ENCODE measurements at regions not wholly inside any gene's neighbourhood (a gene's known extent, or its start where the extent isn't known, plus 50 kb on each side); places are given as distances from the start of the nearest gene placed in this dataset.

DNA sequence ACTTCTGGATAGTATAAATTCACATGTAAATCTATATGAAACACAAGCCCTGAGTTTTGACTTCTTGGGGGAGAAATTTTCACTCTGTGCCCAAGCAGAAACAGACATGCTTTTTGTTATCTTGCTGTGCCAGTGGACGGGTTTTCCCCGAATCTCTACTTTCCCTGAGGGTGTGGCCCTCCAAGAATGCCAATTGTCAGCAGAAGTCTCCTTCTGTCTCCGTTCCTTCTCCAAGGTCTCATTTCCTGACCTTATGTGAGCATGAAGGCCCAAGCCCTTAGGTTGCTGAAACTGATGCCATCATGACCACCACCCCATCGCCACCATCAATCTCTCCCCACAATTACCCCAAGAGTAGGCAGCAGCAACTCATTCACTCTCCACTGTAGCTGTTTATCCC is 253.8 kb downstream of the XXYLT1 start:
- Histone ChIP-seq H3K18ac (ENCODE audit: insufficient read length, low read depth, low read length) (no peak overlapping the region), H3K79me2 (ENCODE audit: insufficient read depth, low read length) (no peaks in the 10 kb centered on the region), H3K56ac (ENCODE audit: insufficient read length, low read depth, low read length) (no peak overlapping the region), H3K4ac (ENCODE audit: low read depth, low read length) (no peak overlapping the region), H2BK5ac (ENCODE audit: insufficient read length, low read length) (no peak overlapping the region), H3K23me2 (ENCODE audit: insufficient read length, low read depth, low read length, poor library complexity, severe bottlenecking) (no peaks in the 10 kb centered on the region), H2BK12ac (ENCODE audit: insufficient read length, low read depth, low read length) (no peak overlapping the region), H2AK5ac (ENCODE audit: insufficient read length, low read length) (no peak overlapping the region), H4K91ac (ENCODE audit: insufficient read length, low read depth, low read length) (no peak overlapping the region), H3K9ac (ENCODE audit: extremely low read depth, insufficient read length, low read length) (no peak overlapping the region), H3K4me1 (ENCODE audit: insufficient read depth, low read length) (no peaks in the 10 kb centered on the region), H3K23ac (ENCODE audit: insufficient read length, low read depth, low read length) (no peak overlapping the region), H3K4me2 (ENCODE audit: insufficient read depth, insufficient read length, low read length) (no peak overlapping the region), H2AFZ (ENCODE audit: low read length) (no peak overlapping the region), H2BK20ac (ENCODE audit: low read depth, low read length, poor library complexity, severe bottlenecking) (no peak overlapping the region), H3K79me1 (ENCODE audit: insufficient read depth, low read depth, low read length, poor library complexity, severe bottlenecking) (no peaks in the 10 kb centered on the region), H3K14ac (ENCODE audit: insufficient read depth, low read length) (no peak overlapping the region), H4K20me1 (ENCODE audit: control insufficient read depth, insufficient read depth, insufficient read length) (no peaks in the 10 kb centered on the region), H3K27me3 (ENCODE audit: insufficient read depth, low read length) (no peaks in the 10 kb centered on the region), H3K9me3 (ENCODE audit: control insufficient read depth, low read depth, low read length) (no peaks in the 10 kb centered on the region), H4K8ac (replicated peaks; ENCODE audit: insufficient read length, low read depth, low read length) (no peak overlapping the region), H3K27ac (ENCODE audit: insufficient read length, low read depth, low read length) (no peak overlapping the region), H4K5ac (ENCODE audit: insufficient read length, low read depth, low read length) (no peak overlapping the region), H2BK15ac (ENCODE audit: low read depth, low read length) (no peak overlapping the region), H2BK120ac (ENCODE audit: low read depth, low read length, poor library complexity, severe bottlenecking) (no peak overlapping the region), H3T11ph (ENCODE audit: low read length) (no peak overlapping the region)
- no peak overlapping the region for H3K27ac Mint-ChIP-seq
- H3K4me3 Mint-ChIP-seq, result no peak overlapping the region
- WGBS (ENCODE audit: extremely low coverage, insufficient read length, low lambda C conversion rate), result no CpG with 5 or more reads among the region's 4 CpGs
- no peaks in the 10 kb centered on the region for H3K4me1 Mint-ChIP-seq
- peaks cover 0 to 1% (median 0%) of the 10 kb centered on the region in 3 experiments; a peak in 1 of 7 replicates for H3K36me3 Mint-ChIP-seq (ENCODE audit: insufficient read depth in 1 of 3, low read depth in 3 of 3)
- TF ChIP-seq, protein P1, sequence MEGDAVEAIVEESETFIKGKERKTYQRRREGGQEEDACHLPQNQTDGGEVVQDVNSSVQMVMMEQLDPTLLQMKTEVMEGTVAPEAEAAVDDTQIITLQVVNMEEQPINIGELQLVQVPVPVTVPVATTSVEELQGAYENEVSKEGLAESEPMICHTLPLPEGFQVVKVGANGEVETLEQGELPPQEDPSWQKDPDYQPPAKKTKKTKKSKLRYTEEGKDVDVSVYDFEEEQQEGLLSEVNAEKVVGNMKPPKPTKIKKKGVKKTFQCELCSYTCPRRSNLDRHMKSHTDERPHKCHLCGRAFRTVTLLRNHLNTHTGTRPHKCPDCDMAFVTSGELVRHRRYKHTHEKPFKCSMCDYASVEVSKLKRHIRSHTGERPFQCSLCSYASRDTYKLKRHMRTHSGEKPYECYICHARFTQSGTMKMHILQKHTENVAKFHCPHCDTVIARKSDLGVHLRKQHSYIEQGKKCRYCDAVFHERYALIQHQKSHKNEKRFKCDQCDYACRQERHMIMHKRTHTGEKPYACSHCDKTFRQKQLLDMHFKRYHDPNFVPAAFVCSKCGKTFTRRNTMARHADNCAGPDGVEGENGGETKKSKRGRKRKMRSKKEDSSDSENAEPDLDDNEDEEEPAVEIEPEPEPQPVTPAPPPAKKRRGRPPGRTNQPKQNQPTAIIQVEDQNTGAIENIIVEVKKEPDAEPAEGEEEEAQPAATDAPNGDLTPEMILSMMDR (conservative IDR thresholded peaks at IDR 0.05), result no peak
- peaks cover 3 to 5% of the 10 kb centered on the region in 2 experiments; a peak in 4 of 5 replicates for H3K9me3 Mint-ChIP-seq
- H3K27me3 Mint-ChIP-seq (ENCODE audit: low read depth), result peaks cover 23% of the 10 kb centered on the region
- DNase-seq, result peak; percentile 7
